Calu3 (cell line): ENCODE measurements at regions not wholly inside any gene's neighbourhood (a gene's known extent, or its start where the extent isn't known, plus 50 kb on each side); places are given as distances from the start of the nearest gene placed in this dataset.

Source experiments
- BruUV-seq: library from RNA; stranded (reverse); fragments of 400-500 nt; replicated peaks from 2 replicates; lab custom pipeline; 2021; lab: Mats Ljungman, UMichigan
- CTCF ChIA-PET: fragments of 300-600 bp; sonication (Branson Sonifier 250); formaldehyde crosslinking; loops from one replicate; lab custom pipeline; 2022; ENCODE audit warnings: antibody characterized with exemption; lab: Charles Lee
- DNase-seq: peaks from one replicate; pipeline ENCODE4 v3.0.0; 2022
- H3K27ac Mint-ChIP-seq: one replicate; pipeline ENCODE4 v1.8.0; 2022; ENCODE audit warnings: mixed read lengths; ENCODE audit not compliant: unreplicated experiment
- H3K27me3 Mint-ChIP-seq: one replicate; pipeline ENCODE4 v1.8.0; 2022; ENCODE audit warnings: mixed read lengths; ENCODE audit not compliant: unreplicated experiment
- H3K36me3 Mint-ChIP-seq: one replicate; pipeline ENCODE4 v1.8.0; 2022; ENCODE audit warnings: mild to moderate bottlenecking, moderate library complexity, mixed read lengths; ENCODE audit not compliant: insufficient read depth, unreplicated experiment
- H3K4me1 Mint-ChIP-seq: one replicate; pipeline ENCODE4 v1.8.0; 2022; ENCODE audit warnings: mild to moderate bottlenecking, low read depth, mixed read lengths; ENCODE audit not compliant: unreplicated experiment
- H3K4me3 Mint-ChIP-seq: one replicate; pipeline ENCODE4 v1.8.0; 2022; ENCODE audit warnings: mild to moderate bottlenecking, low read depth, moderate library complexity, mixed read lengths; ENCODE audit not compliant: unreplicated experiment
- H3K9me3 Mint-ChIP-seq: one replicate; pipeline ENCODE4 v1.8.0; 2022; ENCODE audit warnings: low read depth, mixed read lengths; ENCODE audit not compliant: unreplicated experiment
- CTCF ChIP-seq: fragments of 200-600 bp; IDR thresholded peaks from one replicate; pipeline ENCODE4 v1.8.0; 2022; ENCODE audit warnings: antibody characterized with exemption; ENCODE audit not compliant: unreplicated experiment
- intact Hi-C: fragments of 100-400 bp; cut with micrococcal nuclease; formaldehyde crosslinking; loops from one replicate; pipeline ENCODE4 v1.10.0; 2022; ENCODE audit not compliant: unreplicated experiment

GRCh38 chr1:61607448-61607847, 117.5 kb downstream of the TM2D1 start:
- Mint-ChIP-seq H3K9me3 (no peaks in the 10 kb centered on the region), H3K27me3 (no peaks in the 10 kb centered on the region), H3K4me3 (no peak overlapping the region), H3K4me1 (no peaks in the 10 kb centered on the region), H3K36me3 (no peaks in the 10 kb centered on the region), H3K27ac (no peak overlapping the region)
- BruUV-seq, result no TSS peak
- no peak for DNase-seq
- intact Hi-C loops, result no loop called here
- CTCF ChIA-PET, result no interaction called here
- no peak for TF ChIP-seq CTCF

GRCh38 chr1:61606448-61607312, 118.3 kb downstream of the TM2D1 start:
- H3K4me3 Mint-ChIP-seq, result no peak overlapping the region
- H3K4me1 Mint-ChIP-seq, result no peaks in the 10 kb centered on the region
- no peaks in the 10 kb centered on the region for H3K27me3 Mint-ChIP-seq
- H3K36me3 Mint-ChIP-seq, result no peaks in the 10 kb centered on the region
- no peak overlapping the region for H3K27ac Mint-ChIP-seq
- BruUV-seq, result no TSS peak
- intact Hi-C loops, result no loop called here
- CTCF ChIA-PET, result no interaction called here
- TF ChIP-seq CTCF, result no peak
- no peaks in the 10 kb centered on the region for H3K9me3 Mint-ChIP-seq
- no peak for DNase-seq

GRCh38 chr1:61605607-61606321, 119.2 kb downstream of the TM2D1 start:
- CTCF ChIA-PET, result no interaction called here
- DNase-seq, result no peak
- no peaks in the 10 kb centered on the region for H3K4me1 Mint-ChIP-seq
- no TSS peak for BruUV-seq
- intact Hi-C loops, result no loop called here
- H3K4me3 Mint-ChIP-seq, result no peak overlapping the region
- H3K27ac Mint-ChIP-seq, result no peak overlapping the region
- no peaks in the 10 kb centered on the region for H3K36me3 Mint-ChIP-seq
- no peak for TF ChIP-seq CTCF
- no peaks in the 10 kb centered on the region for H3K9me3 Mint-ChIP-seq
- no peaks in the 10 kb centered on the region for H3K27me3 Mint-ChIP-seq

- H3K4me1 Mint-ChIP-seq, result no peaks in the 10 kb centered on the region
These were observed 120.3 kb downstream of the TM2D1 start for GRCh38 chr1:61604684-61605083.

More at GRCh38 chr1:61604684-61605083, 120.3 kb downstream of the TM2D1 start:
- no TSS peak for BruUV-seq
- intact Hi-C loops, result no loop called here
- H3K36me3 Mint-ChIP-seq, result no peaks in the 10 kb centered on the region
- no peak for TF ChIP-seq CTCF
- H3K9me3 Mint-ChIP-seq, result no peaks in the 10 kb centered on the region
- no peak overlapping the region for H3K4me3 Mint-ChIP-seq
- no peak for DNase-seq
- CTCF ChIA-PET, result no interaction called here
- no peak overlapping the region for H3K27ac Mint-ChIP-seq
- H3K27me3 Mint-ChIP-seq, result no peaks in the 10 kb centered on the region
